OCI-LY1 (cell line): ENCODE measurements at regions not wholly inside any gene's neighbourhood (a gene's known extent, or its start where the extent isn't known, plus 50 kb on each side); places are given as distances from the start of the nearest gene placed in this dataset.

Experiments used
- EZH2 ChIP-seq: fragments of 200-600 bp; sonication (generic), shearing (Covaris generic); IDR thresholded peaks from 2 replicates; pipeline ENCODE4 v1.8.0; 2017; ENCODE audit warnings: borderline replicate concordance, mixed run types, mild to moderate bottlenecking, antibody characterized with exemption, low read length, moderate library complexity, mixed read lengths
- TF ChIP-seq, protein P1 (sequence below): fragments of 200-600 bp; sonication (generic), shearing (Covaris generic); IDR thresholded peaks from 2 replicates; pipeline ENCODE4 v1.5.1; 2017; ENCODE audit warnings: mild to moderate bottlenecking, antibody characterized with exemption, low read length, moderate library complexity, mixed read lengths

DNA sequence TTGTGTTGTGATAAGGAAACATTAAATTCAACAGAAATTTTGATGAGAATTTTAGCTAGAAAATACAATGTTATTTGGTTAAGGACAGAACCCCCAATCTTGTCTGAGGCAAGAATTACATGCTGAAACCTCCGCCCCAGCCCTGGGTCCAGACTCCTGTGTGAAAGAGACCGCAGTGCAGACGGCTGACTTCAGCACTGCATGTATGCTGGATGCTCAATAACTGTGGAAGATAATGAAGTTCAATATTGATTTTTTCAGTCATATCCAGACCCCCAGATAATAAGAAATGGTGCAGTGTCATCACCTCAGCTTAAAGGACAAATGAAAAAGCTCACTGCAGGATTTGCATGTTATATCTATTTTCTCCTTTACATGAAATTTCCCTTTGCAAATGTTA is 188.3 kb upstream of the CNTN4 start:
- TF ChIP-seq, protein P1, sequence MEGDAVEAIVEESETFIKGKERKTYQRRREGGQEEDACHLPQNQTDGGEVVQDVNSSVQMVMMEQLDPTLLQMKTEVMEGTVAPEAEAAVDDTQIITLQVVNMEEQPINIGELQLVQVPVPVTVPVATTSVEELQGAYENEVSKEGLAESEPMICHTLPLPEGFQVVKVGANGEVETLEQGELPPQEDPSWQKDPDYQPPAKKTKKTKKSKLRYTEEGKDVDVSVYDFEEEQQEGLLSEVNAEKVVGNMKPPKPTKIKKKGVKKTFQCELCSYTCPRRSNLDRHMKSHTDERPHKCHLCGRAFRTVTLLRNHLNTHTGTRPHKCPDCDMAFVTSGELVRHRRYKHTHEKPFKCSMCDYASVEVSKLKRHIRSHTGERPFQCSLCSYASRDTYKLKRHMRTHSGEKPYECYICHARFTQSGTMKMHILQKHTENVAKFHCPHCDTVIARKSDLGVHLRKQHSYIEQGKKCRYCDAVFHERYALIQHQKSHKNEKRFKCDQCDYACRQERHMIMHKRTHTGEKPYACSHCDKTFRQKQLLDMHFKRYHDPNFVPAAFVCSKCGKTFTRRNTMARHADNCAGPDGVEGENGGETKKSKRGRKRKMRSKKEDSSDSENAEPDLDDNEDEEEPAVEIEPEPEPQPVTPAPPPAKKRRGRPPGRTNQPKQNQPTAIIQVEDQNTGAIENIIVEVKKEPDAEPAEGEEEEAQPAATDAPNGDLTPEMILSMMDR = no peak
- no peak for TF ChIP-seq EZH2
